Panc1 (cell line): ENCODE measurements at regions not wholly inside any gene's neighbourhood (a gene's known extent, or its start where the extent isn't known, plus 50 kb on each side); places are given as distances from the start of the nearest gene placed in this dataset.

ENCODE experiments used
- ATAC-seq: fragments of 200-7000 bp; cut with Tn5 transposase; 2 replicates; pipeline ENCODE4 v1.9.1; 2020; ENCODE audit warnings: mild to moderate bottlenecking, moderate library complexity
- BruUV-seq: library from RNA; stranded (reverse); fragments of 400-500 nt; replicated peaks from 2 replicates; lab custom pipeline; 2021; lab: Mats Ljungman, UMichigan
- CTCF ChIA-PET: fragments of 300-600 bp; sonication (Branson Sonifier 250); formaldehyde crosslinking; loops from one replicate; lab custom pipeline; 2022; ENCODE audit warnings: antibody characterized with exemption; lab: Charles Lee
- POLR2A ChIA-PET: fragments of 300-600 bp; sonication (Branson Sonifier 250); formaldehyde crosslinking; loops from one replicate; lab custom pipeline; 2022; ENCODE audit warnings: antibody characterized with exemption; lab: Charles Lee
- DNase-seq: peaks from one replicate; pipeline ENCODE4 v3.0.0-alpha.2; 2010; ENCODE audit warnings: low read depth, low spot score
- H3K27ac ChIP-seq: 2 replicates; pipeline ENCODE4 v1.5.1; 2011; ENCODE audit warnings: mild to moderate bottlenecking, low read length, inconsistent platforms
- H3K27me3 ChIP-seq: fragments of 200-500 bp; sonication (Bioruptor generic); 2 replicates; pipeline ENCODE4 v1.6.0; 2014; ENCODE audit warnings: low read length, inconsistent platforms; ENCODE audit not compliant: control insufficient read depth, insufficient read depth
- H3K36me3 ChIP-seq: fragments of 200-500 bp; sonication (Bioruptor generic); 2 replicates; pipeline ENCODE4 v1.5.1; 2014; ENCODE audit warnings: inconsistent platforms, mild to moderate bottlenecking, low read length, moderate library complexity; ENCODE audit not compliant: control insufficient read depth, insufficient read depth
- H3K4me1 ChIP-seq: 2 replicates; pipeline ENCODE4 v1.5.1; 2011; ENCODE audit warnings: inconsistent platforms, mild to moderate bottlenecking, low read length, moderate library complexity; ENCODE audit not compliant: control insufficient read depth, insufficient read depth
- H3K4me3 ChIP-seq, 2 experiments: 2 replicates each; pipeline ENCODE4 v1.5.1; 2011 to 2012; ENCODE audit warnings: low read depth in 2 of 2, low read length in 2 of 2, mild to moderate bottlenecking in 2 of 2, inconsistent platforms in 1 of 2, moderate library complexity in 1 of 2
- H3K9me3 ChIP-seq: fragments of 200-500 bp; sonication (Bioruptor generic); 2 replicates; pipeline ENCODE4 v1.5.1; 2014; ENCODE audit warnings: low read depth, mild to moderate bottlenecking, inconsistent platforms, low read length, moderate library complexity; ENCODE audit not compliant: control insufficient read depth, insufficient read depth
- CTCF ChIP-seq: fragments of 450-650 bp; IDR thresholded peaks from 2 replicates; pipeline ENCODE4 v1.5.1; 2017; ENCODE audit warnings: mild to moderate bottlenecking
- POLR2AphosphoS5 ChIP-seq: IDR thresholded peaks from 2 replicates; pipeline ENCODE4 v1.6.1; 2012; ENCODE audit warnings: mild to moderate bottlenecking, low read depth, low read length, moderate library complexity
- REST ChIP-seq, 2 experiments: IDR thresholded peaks; 2 replicates each; pipeline ENCODE4 v1.6.1; 2011 to 2012; ENCODE audit warnings: low read depth in 2 of 2, control low read depth in 1 of 2, low read length in 1 of 2, mild to moderate bottlenecking in 1 of 2, moderate library complexity in 1 of 2; ENCODE audit not compliant: insufficient read depth in 1 of 2
- SIN3A ChIP-seq: IDR thresholded peaks from 2 replicates; pipeline ENCODE4 v1.6.1; 2012; ENCODE audit warnings: low read depth, mild to moderate bottlenecking, low read length, moderate library complexity, borderline replicate concordance; ENCODE audit not compliant: insufficient read depth
- TCF7L2 ChIP-seq: IDR thresholded peaks from 2 replicates; pipeline ENCODE4 v1.6.1; 2011; ENCODE audit warnings: mild to moderate bottlenecking, low read depth, low read length, inconsistent platforms
- in situ Hi-C: cut with HindIII; loops from 2 replicates; pipeline ENCODE4 v1.10.0; 2016; ENCODE audit warnings: low sequenced_read_pairs, low pct_unique_long_range_greater_than_20kb
- intact Hi-C: fragments of 100-400 bp; cut with micrococcal nuclease; formaldehyde crosslinking; loops from one replicate; pipeline ENCODE4 v1.10.0; 2022; ENCODE audit not compliant: unreplicated experiment

- Histone ChIP-seq H3K9me3 (no peaks in the 10 kb centered on the region), H3K36me3 (no peaks in the 10 kb centered on the region), H3K27ac (no peak overlapping the region), H3K27me3 (no peaks in the 10 kb centered on the region), H3K4me3 (no peak overlapping the region), H3K4me1 (no peaks in the 10 kb centered on the region)
- TF ChIP-seq TCF7L2 (no peak), SIN3A (no peak), CTCF (no peak), POLR2AphosphoS5 (no peak), REST (IDR thresholded peaks at IDR 0.05; ENCODE audit: insufficient read depth in 1 of 2, low read depth in 2 of 2, low read length in 1 of 2) (no peak)
- ChIA-PET CTCF (no interaction called here), POLR2A (no interaction called here)
- ATAC-seq (no peak), DNase-seq (no peak)
- in situ Hi-C loops (no loop called here), intact Hi-C loops (no loop called here)
- BruUV-seq, result no TSS peak
These were observed 1160.9 kb upstream of the LRRN3 start for GRCh38 chr7:109930049-109930448.

DNA sequence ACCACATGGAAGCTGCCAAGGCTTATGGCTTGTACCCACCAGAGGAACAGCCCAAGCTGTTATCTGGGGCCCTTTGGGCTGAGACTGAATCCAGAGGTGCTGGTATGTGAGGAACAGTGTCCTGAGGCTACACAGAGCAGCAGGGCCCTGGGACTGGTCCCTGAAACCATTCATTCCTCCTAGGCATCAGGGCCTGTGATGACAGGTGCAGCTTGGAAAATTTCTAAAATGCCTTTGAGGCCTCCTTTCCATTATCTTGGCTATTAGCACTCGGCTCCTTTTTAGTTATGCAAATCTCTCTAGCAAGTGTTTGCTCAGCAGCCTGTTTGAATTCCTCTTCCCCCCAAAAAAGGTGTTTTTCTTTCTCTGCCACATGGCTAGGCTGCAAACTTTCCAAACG lies 1151.7 kb upstream of the LRRN3 start:
- in situ Hi-C loops (no loop called here), intact Hi-C loops (no loop called here)
- Histone ChIP-seq H3K9me3 (no peaks in the 10 kb centered on the region), H3K4me1 (no peaks in the 10 kb centered on the region), H3K36me3 (no peaks in the 10 kb centered on the region), H3K27ac (no peak overlapping the region), H3K27me3 (no peaks in the 10 kb centered on the region), H3K4me3 (no peak overlapping the region)
- no peak for ATAC-seq
- no TSS peak for BruUV-seq
- CTCF ChIA-PET, result no interaction called here
- TF ChIP-seq TCF7L2 (no peak), REST (IDR thresholded peaks at IDR 0.05; ENCODE audit: insufficient read depth in 1 of 2, low read depth in 2 of 2, low read length in 1 of 2) (no peak), CTCF (no peak), SIN3A (no peak), POLR2AphosphoS5 (no peak)
- POLR2A ChIA-PET, result no interaction called here
- DNase-seq, result no peak
